HG03575 (cell line): ENCODE measurements at regions not wholly inside any gene's neighbourhood (a gene's known extent, or its start where the extent isn't known, plus 50 kb on each side); places are given as distances from the start of the nearest gene placed in this dataset.
"Not testable (repeated sequence)": the region's sequence is repeated elsewhere in the genome, so short reads cannot be mapped to it uniquely, and the experiment has no call there.

Experiments used
- ATAC-seq: cut with Tn5 transposase; IDR thresholded peaks from one replicate; pipeline ENCODE4 v1.9.1; 2021; ENCODE audit not compliant: unreplicated experiment, insufficient number of reproducible peaks, low FRiP score; ENCODE audit errors: extremely low read depth

DNA sequence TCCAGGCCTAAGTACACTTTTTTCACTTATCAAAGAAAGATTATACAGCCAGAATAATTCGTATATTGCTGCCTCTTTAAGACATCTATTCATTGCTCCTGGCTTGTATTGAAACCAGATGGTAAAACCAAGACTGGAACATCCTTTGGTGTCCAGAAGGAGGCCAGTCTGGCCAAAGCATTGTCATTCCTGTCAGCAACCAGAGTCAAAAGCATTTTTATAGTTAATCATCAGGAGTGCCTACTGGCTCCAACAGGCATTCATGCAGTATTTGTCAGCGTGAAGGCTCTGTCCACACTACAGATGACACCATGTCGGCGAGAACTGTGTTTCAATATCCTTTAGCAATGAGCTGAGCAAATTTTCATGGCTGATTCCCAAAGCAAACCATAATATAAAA is 118.0 kb upstream of the G2E3 start:
- ATAC-seq = no peak

DNA sequence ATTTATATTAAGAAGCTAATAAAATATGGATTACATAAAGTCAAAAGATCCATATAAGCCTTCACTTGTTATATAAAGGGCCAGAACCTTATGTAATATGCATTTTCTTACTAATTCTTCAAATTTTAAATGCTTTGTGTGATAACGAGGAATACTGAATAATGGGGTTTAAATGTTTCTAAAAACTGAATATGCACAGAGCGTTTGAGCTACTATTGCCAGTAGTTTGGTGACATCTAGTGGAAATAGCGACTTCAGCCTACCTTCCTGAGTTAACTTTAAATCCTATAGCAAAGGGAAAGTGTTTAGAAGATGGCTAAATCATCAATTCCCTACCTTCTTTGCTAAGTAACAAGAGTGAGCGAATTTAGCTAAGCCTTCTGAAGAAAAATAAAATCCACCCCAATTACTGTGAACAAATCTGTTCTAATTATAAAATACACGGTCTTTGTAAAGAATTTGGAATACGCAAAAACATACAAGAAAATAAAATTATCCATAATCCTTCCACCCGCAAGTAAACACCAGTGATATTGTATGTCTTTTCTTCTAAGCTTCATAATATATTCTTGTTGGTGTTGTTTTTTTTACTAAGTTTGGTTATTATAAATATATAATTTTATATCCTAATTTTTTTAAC is 115.5 kb upstream of the G2E3 start:
- no peak for ATAC-seq

DNA sequence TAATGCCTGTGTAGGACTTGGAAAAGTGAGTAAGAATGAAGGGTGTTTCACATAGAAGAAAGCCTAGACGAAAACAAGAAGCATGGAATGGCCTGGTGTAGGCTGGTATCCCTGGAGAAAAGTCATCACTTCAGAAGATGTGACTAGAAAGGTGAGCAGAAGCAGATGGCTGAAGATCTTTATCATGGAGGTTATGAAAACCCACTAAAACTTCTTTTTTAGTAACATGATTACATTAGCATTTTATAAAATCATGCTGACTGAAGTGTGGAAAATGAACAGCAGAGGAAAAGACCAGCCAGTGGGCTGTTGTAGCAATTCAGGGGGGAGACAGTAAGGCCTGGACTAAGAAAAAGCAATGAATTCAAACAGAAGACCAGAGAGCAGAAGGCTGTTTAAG is 114.5 kb upstream of the G2E3 start:
- no peak for ATAC-seq

DNA sequence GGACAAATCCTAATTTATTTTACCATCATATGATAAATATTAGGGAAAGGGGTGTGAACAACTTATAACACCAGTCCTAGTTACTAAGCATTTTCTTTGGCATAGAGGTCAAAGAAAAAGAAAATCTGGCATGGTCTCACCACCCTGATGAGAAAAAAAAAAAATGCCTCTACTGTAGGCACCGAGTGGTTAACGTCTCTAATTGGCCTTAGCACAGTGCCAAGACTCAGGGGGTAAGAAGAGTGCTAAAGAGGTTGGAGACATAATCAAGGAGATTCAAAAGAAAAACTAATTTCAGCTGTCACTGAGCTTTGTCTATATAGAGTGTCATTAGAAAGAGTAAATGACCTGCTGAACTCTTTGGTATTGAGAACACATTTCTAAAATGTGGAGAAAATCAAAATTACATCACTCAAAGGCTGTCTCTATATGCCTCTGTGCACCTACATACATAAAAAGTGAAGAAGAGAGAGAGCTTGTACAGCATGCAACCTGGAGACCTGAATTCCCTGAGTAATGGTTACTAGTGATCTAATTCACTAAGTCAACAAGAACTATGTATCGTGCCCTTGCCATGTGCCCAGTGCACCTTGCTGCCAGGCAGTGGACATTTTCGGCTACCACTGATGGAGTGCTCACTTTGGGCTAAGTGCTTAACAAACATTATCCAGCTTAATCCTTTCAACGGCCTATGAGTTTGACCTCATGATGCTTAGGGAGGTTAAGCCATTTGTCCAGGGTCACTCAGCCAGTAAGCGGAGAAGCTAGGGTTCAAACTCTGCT is 113.8 kb upstream of the G2E3 start:
- ATAC-seq = no peak

DNA sequence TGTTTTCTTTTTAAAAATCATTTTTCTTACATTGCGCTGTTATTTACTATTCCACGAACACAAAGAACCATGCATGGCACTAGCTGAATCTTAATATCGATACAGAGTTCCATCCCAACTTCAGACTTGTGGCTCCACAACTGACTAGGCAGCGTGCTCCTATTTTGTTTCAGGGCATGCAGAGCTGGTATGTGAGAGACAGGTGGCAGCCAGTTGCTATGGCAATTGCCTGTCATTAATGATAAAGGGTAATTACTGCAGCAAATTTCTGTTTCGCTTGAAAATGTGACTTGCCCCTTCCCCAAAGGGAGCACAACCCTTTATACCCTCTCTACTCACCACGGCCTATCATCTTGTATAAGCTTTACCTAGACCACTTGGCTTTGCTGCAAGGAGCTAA is 113.1 kb upstream of the G2E3 start:
- ATAC-seq = no peak

DNA sequence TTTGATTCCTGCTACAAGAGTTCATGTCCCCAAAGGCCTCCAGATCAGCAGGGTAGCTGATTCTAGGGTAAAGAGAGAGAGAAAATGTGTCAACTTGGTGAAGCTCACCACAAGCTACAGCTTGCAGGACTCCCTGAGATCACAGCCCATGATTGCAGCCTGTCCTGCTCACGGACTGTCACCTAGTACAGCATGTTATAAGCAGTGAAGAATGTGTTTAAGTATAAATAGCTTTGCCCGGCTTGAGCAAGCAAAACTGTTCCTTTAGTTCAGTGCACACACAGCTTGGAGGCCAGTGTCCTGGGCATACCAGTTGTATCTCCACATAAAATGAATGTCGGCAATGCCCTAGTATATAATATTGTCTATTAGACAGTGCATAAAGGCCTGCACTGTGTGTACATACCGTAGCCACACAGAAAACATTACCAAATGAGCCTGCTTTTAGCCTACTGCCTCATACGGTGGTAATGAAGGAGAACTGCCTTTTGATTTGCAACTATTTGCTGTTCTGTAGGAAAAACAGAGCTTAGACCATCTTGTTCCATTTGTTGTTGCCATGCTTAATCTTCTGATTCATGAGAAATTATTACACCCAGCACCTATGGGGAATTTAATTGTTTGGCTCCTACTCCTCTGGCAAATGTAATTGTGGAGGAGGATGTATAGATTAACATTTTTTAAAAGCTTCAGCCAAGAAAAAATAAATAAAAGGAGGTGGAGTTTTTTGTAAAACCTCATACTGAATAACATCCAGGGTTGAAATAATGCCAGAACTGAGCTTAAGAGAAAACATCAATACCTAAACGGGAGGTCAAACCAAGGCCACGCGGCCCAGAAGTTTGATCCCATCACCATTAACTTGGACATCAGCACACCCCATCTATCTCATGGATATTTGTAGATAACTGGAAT is 108.1 kb upstream of the G2E3 start:
- ATAC-seq = no peak

DNA sequence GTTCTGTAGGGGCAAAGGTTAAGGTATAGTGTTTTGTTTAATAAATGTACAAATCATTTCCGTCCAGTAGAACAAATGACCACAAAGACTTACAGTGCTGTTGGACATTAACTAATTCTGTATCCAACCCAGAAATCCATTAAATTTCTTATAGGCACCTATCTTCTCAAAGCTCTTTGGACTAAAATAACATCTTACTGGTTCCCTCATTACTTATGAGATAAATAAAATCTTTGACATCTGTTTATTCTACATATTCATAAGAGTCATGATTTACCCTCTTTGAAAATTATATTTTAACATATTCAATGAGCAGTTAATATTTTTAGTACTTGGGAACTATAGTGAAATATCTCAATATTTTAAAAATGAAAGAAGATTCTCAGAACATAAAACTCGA is 102.7 kb upstream of the G2E3 start:
- ATAC-seq = no peak

DNA sequence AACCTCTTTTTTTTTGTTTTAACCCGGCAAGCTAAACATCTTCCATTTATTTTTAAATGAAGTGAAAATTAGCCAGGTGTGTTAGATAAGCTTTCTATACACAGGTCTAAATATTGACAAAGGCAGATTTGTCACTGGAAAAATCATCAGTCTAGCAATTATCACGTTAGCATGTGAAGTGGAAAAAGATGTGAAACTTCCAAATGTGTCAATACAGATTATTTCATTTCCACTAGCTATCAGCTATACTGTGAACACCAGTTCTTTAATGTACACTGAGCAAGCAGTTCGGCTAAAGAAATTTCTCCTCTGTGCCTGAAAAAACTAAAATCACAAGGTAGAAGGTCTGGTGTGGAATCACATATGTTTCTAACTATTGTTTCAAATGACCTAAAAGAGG is 96.6 kb upstream of the G2E3 start:
- ATAC-seq = no peak

DNA sequence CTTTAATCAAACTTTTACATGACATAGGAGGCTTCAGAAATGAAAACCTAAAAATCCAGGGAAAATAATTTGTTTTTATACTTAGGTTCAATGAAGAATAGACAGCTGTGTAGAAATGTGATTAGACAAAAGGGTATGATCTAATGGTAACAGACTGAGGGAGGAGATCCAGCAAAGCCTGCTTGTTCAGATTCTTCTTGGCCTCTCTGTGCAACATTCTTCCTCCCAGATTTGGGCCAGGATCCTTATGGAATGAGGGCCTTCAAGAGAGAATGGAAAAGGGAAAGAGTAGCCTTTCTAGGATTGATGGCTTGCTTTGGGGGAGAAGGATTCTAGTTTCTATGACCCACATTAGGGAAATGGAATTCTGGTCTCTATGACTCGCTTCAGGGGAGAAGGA is 94.5 kb upstream of the G2E3 start:
- no peak for ATAC-seq

DNA sequence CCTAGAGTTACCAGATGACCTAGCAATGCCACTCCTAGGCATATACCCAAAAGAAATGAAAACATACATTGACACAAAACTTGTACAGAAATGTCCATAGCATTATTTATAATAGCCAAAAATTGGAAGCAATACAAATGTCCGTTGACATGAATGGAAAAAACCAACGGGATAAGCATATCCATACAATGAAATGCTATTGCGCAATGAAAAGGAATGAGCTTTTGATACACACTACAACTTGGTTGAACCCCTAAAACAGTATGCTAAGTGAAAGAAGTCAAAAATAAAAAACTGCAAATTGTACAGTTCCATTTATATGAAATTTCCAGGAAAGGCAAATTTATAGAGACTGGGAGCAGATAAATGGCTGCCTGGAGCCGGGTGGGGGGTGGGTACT is 90.6 kb upstream of the G2E3 start:
- ATAC-seq = no peak

DNA sequence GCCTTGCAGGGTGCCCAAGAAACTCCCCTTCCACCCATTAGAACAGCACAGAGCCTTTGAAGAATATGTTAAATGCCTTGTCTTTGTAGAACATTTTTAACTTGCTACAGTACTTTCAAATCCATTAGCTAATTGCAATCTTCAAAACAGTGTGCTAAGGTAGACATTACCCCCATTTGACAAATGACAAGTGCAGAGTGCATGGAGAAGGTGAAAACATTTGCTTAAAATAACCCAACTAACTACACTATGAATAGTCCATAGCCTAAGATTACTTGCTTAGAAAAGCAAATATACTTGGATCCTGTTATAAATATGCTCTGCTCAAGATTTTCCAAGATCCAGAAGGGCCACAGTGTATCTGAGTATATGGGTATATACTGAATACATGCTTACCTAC is 87.0 kb upstream of the G2E3 start:
- ATAC-seq = no peak

DNA sequence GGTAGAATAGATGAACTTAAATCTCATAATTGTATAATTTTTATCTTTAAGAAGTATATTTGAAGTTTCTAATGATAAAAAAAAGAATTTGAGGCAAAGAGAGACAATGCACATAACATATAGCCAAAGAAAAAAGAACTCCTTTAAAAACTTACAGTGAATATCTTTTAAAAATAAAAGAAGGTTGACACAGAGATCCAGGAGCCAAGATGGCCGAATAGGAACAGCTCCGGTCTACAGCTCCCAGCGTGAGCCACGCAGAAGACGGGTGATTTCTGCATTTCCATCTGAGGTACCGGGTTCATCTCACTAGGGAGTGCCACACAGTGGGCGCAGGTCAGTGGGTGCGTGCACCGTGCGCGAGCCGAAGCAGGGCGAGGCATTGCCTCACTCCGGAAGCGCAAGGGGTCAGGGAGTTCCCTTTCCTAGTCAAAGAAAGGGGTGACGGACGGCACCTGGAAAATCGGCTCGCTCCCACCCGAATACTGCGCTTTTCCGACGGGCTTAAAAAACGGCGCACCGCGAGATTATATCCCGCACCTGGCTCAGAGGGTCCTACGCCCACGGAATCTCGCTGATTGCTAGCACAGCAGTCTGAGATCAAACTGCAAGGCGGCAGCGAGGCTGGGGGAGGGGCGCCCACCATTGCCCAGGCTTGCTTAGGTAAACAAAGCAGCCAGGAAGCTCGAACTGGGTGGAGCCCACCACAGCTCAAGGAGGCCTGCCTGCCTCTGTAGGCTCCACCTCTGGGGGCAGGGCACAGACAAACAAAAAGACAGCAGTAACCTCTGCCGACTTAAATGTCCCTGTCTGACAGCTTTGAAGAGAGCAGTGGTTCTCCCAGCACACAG is 84.9 kb upstream of the G2E3 start:
- ATAC-seq = not testable (repeated sequence)

DNA sequence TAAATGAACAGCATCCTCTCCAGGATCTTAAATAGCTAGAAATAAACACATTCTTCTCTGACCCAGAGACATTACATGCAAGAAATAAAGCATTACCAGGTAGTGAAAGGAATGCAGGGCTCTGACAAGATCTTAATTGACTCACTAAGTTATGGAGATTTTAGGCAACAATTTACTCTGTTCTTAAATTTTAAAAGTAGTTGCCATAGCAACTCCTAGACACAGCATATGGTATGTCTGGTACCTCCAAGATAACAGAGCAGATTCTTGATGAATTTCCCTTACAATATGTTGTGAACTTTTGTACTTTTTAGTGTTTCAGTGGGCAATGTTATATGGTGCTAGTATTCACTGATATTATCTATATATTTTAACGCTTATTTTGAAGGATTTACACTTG is 76.7 kb upstream of the G2E3 start:
- no peak for ATAC-seq

DNA sequence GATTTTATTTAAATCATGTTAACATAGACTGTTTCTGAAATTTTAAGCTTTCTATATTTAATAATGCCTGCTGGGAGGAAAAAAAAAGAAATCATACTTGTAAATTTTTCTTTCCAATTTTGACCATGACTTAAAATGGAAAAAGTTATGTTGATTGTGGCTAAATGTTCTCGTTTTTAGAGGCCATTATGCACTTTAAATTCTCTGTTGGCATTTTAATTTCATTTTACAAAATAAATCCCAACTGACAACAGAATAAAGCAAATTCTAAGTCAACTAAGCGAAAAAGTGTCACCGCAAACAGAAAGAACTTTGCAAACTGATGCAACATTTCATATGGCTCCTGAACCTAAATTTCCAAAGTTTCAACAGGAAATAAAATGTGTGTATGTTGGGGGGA is 74.8 kb upstream of the G2E3 start:
- ATAC-seq = no peak

DNA sequence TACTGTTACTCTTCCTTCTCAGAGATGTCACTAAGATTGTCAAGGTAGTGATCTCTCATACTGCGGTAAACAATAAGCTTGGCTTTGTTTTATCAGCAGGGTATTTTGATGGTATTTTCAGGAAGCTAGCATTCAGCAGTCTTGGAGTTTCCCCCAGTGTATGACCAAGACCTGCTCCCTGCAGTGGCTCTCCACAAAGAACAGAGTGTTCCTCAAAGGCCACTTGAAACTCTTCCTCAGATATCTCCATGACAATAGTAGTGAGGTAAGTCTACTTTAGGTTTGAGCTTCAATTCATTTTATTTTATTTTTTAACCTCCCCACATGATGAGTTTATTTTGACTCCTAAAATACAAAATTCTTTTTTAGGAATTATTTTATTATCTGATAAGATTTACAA is 74.0 kb upstream of the G2E3 start:
- no peak for ATAC-seq

DNA sequence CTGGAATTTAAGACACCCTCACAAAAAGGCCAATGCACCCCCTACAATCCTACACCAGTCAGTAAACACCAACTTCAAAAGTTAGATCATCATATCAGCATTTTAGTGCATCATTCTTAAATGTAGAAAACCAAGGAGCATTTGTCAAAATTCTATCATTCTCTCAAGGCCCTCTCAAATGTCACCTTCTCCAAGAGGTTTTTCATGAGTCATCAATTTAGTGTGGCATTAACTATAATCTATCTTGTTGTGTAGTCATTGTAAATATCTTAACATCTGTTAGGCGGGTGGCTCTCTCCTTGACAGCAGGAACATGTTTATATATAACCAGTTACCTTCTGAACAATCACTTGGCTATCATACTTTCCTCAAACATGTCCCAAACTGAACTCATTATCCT is 62.1 kb upstream of the G2E3 start:
- ATAC-seq = no peak

DNA sequence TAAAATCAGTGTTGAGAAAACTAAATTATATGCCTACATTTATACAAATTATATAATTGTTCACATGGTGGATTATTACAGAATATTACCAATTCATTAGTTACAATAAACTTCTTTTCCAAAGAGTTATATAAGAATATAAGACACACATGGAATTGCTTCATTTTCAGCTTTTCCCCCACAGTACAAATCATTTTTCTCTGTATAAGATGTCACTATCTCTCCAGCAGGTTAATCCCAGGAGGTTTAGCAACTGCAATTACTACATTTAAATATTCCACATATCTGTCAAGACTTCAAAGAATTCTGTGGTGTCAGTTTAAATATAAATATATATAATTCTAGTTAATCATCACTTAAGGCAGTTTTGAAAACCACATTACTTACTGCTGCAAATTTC is 59.6 kb upstream of the G2E3 start:
- ATAC-seq = no peak

DNA sequence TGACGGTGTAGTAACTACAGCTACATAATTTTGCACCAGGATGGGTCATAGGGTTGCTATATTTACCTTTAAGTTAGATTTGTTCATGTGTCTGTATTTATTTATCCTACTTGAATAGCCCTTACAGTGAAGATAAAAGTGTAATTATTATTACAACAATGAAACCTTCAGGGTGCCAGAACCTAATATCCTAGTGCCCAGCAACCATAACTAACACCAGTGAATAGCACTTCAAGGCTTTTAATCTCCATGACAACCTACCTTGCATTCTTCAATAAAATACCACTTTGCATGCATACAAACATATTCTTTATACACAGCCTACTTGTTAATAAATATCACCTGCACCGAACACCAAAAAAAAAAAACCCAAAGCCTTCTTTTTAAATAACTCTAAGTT is 58.7 kb upstream of the G2E3 start:
- ATAC-seq = no peak

DNA sequence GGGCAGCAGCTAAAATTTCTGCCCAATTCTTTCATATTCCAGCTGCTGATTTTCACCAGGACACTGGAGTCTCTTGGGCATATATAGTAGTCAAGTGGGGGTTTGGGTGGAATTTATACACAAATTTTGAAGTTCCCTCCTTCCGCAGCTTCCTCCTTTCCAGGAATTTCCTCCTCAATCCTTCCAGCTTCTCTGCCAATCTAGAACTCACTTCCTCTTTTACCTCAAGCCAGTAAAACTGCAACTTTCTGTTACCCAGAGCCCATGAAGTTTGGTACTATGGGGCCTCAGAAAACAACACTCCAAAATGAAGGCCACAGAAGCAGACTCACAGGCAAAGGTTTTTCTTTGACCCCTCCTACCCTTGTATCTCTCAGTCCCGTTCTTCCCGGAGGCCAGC is 51.7 kb upstream of the G2E3 start:
- no peak for ATAC-seq
